CD4-positive, alpha-beta T cell treated with Interferon gamma for 1 hour (primary cell): ENCODE measurements at regions not wholly inside any gene's neighbourhood (a gene's known extent, or its start where the extent isn't known, plus 50 kb on each side); places are given as distances from the start of the nearest gene placed in this dataset.

Experiments
- DNase-seq: peaks from one replicate; pipeline ENCODE4 v3.0.0-alpha.2; 2020

- no peak for DNase-seq
Measured at GRCh38 chr20:11229772-11230171, 556.0 kb upstream of the JAG1 start.

DNA sequence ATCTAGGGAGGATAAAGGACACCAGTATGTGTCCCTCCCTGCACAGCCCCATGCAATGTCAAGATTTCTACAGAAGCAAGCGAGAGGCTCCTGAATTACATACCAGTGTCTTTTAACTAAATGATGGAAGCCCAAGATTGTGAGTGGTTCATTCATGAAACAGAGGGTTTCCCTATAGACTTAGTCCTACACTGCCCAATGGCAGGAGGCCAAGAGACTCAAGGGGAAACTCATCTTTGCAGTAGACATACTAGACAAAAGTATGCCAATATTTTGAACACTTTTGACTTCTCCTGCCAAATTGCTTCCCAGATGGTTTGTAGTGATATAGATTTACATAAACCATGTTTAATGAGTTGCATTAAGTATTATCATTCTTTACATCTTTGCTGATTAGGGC is 557.2 kb upstream of the JAG1 start:
- no peak for DNase-seq

GRCh38 chr20:11231742-11232648 is 558.2 kb upstream of the JAG1 start:
- DNase-seq = no peak

- DNase-seq = no peak
Measured at GRCh38 chr20:11232896-11233295, 559.1 kb upstream of the JAG1 start.

DNA sequence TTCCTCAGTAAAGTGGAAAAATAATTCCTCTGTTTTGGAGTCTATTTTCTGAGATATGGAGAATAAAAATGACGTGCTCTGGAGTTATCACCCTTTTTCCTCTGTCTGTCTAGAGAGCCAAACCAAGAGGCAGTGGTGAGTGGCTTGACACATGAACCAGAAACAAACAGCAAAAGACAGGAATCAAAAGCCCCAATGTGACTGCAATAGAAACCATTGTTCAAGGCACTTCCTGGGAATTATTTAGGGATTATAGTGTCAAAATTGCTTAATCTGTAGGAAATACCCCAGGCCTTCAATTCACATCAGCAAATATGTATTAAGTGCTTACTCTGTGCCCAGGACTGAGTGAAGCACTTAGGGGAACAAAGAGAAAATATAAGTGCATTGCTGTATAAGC is 560.4 kb upstream of the JAG1 start:
- no peak for DNase-seq

GRCh38 chr20:11234608-11235007 is 560.8 kb upstream of the JAG1 start:
- no peak for DNase-seq

- no peak for DNase-seq
Measured at GRCh38 chr20:11235058-11235457, 561.3 kb upstream of the JAG1 start.

DNA sequence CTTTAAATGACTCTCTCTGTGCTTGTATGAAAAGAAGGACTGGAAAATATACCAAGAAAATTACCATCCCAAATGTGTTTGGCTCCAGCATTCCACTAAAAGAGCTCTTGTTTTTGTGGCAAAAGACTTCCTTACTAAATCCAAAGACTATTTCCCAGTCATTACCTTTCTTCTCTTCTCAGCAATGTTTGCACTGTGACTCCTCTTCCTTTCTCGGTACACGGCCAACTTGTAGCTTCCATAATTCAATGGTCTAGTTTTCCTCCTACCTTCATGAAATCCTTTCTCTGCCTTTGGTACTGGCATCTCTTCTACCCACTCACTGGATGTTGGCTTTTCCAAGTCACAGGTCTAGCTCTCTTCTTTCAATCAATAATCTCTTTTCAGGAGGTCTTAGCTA is 568.5 kb upstream of the JAG1 start:
- DNase-seq = no peak

DNA sequence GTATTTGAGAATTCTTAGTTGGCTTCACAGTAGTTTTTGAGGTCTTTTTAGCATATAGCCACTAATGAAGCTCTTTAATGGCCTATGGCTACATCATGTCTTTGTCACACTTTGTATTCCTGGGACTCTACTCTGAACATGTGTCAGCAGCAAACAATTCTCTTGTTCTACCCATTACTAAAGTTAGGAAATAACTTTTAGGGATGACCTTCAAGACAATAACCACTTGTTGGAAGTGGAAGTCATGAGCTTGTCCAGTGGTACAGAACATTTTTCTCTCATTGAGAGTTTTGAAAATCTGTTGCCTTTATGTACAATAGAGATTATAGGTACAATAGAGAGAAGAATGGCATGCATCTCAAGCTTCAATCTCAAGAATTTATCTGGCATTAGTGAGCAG is 571.6 kb upstream of the JAG1 start:
- no peak for DNase-seq

GRCh38 chr20:11246251-11246775 is 572.5 kb upstream of the JAG1 start:
- DNase-seq = no peak

DNA sequence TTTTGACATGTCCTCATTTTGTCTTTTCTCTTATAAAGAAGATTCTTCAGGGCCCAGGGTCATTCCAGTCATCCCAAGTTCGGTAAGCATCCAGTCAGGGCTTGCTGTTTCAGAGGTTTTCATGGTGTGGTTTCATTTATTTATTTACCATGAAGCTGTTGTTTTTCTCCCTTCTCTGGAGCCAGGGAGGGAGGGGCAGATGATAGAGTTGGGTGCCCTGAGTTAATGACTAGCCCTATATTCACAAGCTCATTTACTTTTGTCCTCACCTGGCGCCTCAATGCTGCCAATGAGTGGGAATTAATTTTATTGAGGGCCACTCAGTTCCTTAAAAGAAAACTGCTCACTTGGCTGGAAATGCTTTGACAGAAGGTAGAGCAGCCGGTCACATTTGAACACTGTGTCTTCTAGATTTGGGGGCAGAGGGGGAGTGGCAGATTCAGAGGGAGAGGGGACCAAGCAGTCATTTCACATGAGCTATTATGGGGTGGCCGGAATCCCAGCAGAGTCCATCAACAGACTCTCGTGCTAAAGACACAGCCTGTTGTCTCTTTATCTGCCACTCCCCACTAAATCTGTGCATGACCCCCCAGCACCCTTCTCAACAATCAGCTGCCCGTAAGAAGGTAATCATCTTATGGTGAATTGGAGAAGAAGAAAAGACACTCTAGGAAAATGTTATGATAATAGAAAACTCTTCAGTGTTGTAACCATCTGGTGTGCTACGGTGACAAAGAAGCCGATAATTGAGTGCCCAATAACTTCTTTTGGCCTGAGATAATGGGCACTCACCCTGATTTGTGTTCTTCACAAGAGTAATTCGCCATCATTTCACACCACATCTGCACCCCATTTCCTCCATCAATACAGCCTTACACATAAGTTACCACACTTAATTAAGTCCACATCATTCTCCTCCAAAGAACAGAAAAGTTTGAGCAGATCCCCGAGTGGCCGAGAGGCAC is 573.5 kb upstream of the JAG1 start:
- no peak for DNase-seq

- no peak for DNase-seq
Measured at GRCh38 chr20:11248011-11248409, 574.2 kb upstream of the JAG1 start.

GRCh38 chr20:11248687-11249638 is 575.2 kb upstream of the JAG1 start:
- no peak for DNase-seq

GRCh38 chr20:11249683-11250082 is 575.9 kb upstream of the JAG1 start:
- DNase-seq = no peak

DNA sequence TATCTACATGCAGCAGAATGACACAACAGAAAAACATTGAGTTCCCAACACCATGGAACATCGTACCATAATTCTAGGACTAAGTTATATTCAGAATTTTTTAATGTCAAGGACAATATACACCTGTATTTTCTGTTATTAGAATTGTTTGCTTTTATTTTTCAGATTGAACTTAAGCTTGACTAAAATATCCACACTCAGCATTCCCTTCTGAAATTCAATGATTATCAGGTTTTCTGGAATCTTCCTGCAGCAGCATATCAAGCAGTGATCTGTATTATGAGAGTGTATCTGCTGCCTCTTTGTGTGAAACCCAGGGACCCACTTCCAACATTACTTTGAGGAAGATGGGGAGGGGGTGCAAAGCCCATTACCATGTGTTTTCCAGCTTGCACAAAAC is 578.6 kb upstream of the JAG1 start:
- no peak for DNase-seq

GRCh38 chr20:11255455-11255854 is 581.7 kb upstream of the JAG1 start:
- DNase-seq = no peak

DNA sequence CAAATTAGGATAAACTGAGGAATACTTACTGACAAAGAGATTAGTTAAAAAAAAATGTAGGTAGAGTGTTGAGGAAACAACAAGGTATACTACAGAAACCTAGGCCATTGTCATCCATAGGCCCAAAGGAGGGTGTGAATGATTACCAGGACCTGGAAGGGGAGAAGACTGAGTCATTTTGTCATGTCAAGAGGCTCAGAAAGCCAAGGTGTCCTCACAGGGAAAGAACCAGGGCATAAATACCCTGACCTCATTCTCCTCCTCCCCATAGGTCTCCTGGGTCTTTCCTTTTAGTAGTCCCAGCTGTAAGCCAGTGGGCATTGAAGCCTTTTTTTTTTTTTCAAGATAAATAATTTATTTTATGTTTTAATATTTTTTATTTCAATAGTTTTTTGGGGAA is 582.1 kb upstream of the JAG1 start:
- DNase-seq = no peak

DNA sequence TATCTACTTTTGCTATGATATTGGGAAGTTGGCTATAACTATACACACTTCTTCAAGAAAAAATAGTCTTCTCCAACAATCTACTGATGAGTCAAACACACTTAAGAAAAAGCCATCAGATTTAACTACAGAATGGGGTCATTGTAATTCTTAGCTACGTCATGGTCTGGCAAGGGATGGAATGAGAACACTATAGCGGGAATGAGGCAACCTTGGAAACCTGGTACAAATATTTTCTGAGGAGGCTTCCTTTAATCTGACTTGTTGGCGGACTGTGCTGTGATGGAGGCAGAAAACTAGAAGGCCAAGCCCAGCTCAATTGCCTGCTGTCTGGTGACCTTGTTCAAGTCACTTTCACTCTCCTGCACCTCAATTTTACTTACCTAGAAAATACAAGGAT is 586.8 kb upstream of the JAG1 start:
- no peak for DNase-seq

DNA sequence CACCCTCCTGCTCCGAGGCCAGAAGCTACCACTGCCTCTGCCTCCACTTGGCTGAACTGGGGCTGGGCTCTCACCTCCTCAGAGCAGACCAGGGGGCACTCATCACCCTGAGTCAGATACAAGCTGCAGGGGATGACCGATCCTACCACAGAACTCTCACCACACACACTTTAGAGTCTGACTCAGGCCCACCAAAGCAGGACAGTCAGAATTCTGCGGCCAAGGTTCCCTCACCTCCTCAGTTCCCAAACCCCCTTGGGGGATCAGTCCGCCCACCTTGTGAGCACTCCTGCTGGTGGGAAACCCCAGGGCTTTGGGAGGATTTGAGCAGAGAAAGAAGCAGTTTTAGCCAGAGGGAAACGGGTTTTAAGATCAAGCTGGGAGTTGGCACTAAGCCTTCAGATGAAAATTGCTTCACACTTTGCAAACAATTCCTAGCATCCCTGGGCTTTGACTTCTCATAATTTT is 587.8 kb upstream of the JAG1 start:
- DNase-seq = no peak

- DNase-seq = no peak
Measured at GRCh38 chr20:11266571-11266970, 592.8 kb upstream of the JAG1 start.

- no peak for DNase-seq
Measured at GRCh38 chr20:11267131-11267761, 593.4 kb upstream of the JAG1 start.
